HG03135 (cell line): ENCODE measurements at regions not wholly inside any gene's neighbourhood (a gene's known extent, or its start where the extent isn't known, plus 50 kb on each side); places are given as distances from the start of the nearest gene placed in this dataset.
A peak's percentile ranks its signal among the peaks of the same experiment; 100 is the strongest.
"Not testable (repeated sequence)": the region's sequence is repeated elsewhere in the genome, so short reads cannot be mapped to it uniquely, and the experiment has no call there.

ENCODE experiments used
- ATAC-seq: cut with Tn5 transposase; IDR thresholded peaks from one replicate; pipeline ENCODE4 v1.9.1; 2021; ENCODE audit warnings: mild to moderate bottlenecking, moderate library complexity; ENCODE audit not compliant: unreplicated experiment

- ATAC-seq, result not testable (repeated sequence)
Measured at GRCh38 chr6:27827477-27827876, 84.7 kb downstream of the OR2B2 start.

DNA sequence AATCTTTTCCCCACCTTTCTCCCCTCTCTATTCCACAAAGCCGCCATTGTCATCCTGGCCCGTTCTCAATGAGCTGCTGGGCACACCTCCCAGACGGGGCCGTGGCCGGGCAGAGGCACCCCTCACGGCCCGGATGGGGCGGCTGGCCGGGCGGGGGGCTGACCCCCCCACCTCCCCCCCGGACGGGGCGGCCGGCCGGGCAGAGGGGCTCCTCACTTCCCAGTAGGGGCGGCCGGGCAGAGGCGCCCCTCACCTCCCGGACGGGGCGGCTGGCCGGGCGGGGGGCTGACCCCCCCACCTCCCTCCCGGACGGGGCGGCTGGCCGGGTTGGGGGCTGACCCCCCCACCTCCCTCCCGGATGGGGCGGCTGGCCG lies 85.6 kb downstream of the OR2B2 start:
- not testable (repeated sequence) for ATAC-seq

GRCh38 chr6:27825848-27826611 lies 86.2 kb downstream of the OR2B2 start:
- ATAC-seq, result not testable (repeated sequence)

- ATAC-seq, result no peak
Measured at GRCh38 chr6:27825025-27825793, 87.0 kb downstream of the OR2B2 start.

- ATAC-seq, result peak; percentile 65
Measured at GRCh38 chr6:27824211-27825024, 87.8 kb downstream of the OR2B2 start.

DNA sequence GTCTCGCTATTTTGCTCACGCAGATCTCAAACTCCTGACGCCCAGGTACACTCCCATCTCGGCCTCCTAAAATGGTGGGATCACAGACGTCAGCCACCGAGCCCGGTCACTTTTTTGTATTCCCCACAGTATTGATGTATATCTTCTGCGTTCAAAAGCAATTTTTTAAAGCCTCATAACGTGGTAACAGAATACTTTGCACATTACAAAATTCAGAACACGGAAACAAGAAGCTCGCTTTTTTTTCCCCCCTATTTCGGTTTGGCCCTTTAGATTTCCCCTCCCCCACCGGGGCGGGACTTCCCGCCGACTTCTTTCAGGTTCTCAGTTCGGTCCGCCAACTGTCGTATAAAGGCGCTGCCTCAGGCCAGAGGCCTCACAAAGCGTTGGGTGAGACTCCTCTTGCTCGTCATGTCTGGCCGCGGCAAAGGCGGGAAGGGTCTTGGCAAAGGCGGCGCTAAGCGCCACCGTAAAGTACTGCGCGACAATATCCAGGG lies 88.4 kb downstream of the OR2B2 start:
- peak; percentile 15 for ATAC-seq

DNA sequence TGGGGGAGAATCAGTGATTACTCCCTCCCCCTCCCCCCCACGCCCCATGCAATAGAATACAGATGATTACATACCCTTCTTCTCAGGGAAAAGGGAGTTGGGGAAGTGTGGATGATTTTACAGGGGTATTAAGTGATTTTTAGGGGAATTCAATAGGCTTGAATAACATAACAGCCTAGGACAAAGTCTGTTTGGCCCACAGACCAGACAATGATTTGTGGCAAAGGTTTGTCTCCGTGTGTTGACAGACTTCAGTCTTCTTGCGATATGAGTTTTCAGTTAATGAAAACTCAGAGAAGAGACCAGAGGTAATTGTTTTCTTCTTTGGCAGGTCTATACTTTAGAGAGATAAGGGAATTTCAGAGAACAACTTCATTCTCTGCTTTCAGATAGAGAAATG lies 95.3 kb downstream of the OR2B2 start:
- no peak for ATAC-seq

GRCh38 chr6:27814665-27815424 lies 97.4 kb downstream of the OR2B2 start:
- ATAC-seq, result peak; percentile 54

DNA sequence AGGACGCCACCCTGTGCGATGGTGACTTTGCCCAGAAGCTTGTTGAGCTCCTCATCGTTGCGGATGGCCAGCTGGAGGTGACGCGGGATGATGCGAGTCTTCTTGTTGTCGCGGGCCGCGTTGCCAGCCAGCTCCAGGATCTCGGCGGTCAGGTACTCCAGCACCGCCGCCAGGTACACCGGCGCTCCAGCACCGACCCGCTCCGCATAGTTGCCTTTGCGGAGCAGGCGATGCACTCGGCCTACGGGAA lies 97.9 kb downstream of the OR2B2 start:
- not testable (repeated sequence) for ATAC-seq

DNA sequence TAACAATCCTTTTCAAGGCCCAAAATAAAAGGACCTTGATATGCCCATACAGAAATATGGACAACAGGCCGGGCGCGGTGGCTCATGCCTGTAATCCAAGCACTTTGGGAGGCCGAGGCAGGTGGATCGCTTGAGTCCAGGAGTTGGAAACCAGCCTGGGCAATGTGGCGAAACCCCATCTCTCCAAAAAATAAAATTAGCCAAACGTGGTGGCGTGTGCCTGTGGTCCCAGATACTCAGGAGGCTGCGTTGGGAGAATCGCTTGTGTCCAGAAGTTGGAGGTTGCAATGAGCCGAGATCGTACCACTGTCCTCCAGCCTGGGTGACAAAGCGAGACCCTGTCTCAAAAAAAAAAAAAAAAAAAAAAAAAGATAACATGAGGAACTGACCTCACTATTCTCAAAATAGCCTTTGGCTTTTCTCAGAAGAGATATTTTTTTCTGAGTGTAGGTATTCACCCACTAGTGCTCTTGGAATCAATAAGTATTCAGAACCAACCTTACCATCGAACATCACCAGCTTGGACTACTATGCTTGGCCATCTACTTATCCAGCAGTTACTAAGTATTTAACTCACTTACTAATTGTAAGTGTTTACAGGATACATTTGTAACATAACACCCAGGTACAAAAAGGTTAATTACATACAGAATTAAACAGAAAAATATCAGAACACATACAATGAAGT lies 99.2 kb downstream of the OR2B2 start:
- no peak for ATAC-seq

DNA sequence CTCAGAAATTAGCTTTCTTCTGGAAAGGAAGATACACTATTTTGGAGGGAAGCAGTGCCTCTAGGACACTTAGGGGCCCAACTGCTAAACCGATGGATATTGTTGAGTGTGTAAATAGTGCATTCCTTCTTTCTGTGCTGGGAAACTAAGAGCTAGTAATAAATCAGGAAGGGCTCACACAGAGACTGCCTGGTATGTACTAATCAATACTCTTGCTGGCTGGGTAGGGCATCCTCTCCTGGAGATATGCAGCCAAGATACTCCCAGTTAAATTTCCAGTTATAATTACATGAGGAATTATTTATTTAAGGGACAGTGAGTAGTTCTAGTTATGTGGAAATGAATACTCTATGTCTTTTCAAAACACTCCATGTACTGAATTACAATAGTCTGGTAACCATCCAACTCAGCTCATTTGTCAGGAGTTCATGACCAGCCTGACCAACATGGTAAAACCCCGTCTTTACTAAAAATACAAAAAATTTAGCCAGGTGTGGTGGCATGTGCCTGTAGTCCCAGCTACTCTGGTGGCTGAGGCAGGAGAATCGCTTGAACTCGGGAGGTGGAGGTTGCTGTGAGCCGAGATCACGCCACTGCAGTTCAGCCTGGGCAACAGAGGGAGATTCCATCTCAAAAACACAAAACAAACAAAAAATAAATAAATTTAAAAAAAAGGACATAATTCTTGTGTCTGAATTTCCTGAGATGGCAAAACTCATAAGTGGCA lies 100.0 kb downstream of the OR2B2 start:
- ATAC-seq, result no peak

GRCh38 chr6:27811451-27811772 lies 100.8 kb downstream of the OR2B2 start:
- ATAC-seq, result no peak

DNA sequence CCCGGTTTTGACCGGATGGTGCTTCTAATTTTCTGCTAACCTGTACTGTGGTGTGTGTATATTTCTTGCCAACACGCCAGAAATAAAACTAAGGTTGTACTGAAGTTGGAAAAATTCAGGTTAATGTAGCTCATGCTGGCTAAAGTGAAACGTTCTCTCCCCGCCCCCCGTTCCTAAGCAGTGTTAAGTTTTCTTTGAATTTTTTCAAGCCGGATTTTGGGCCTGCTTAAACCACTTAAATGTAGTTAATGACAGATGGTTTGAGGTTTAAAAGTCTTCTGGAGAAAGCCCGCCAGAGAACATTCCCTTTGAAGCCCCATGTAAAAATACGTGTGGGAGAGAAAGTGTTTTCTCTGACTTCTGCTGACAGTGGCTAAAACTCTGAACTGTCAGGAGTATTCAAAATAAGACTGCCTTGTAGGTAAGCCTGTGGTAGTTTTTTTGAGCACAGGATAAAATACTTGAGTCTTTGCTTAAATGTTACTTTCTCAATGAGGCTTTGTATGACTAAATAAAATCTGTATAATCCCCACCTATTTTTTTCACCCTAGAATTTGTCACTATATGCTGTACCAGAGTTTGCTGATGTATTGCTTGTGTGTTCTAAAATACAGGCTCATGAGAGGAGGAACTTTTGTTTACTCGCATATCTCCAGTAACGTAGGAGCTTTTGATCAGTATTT lies 101.3 kb downstream of the OR2B2 start:
- ATAC-seq, result no peak

GRCh38 chr6:27809939-27810767 lies 102.0 kb downstream of the OR2B2 start:
- ATAC-seq, result peak; percentile 33

DNA sequence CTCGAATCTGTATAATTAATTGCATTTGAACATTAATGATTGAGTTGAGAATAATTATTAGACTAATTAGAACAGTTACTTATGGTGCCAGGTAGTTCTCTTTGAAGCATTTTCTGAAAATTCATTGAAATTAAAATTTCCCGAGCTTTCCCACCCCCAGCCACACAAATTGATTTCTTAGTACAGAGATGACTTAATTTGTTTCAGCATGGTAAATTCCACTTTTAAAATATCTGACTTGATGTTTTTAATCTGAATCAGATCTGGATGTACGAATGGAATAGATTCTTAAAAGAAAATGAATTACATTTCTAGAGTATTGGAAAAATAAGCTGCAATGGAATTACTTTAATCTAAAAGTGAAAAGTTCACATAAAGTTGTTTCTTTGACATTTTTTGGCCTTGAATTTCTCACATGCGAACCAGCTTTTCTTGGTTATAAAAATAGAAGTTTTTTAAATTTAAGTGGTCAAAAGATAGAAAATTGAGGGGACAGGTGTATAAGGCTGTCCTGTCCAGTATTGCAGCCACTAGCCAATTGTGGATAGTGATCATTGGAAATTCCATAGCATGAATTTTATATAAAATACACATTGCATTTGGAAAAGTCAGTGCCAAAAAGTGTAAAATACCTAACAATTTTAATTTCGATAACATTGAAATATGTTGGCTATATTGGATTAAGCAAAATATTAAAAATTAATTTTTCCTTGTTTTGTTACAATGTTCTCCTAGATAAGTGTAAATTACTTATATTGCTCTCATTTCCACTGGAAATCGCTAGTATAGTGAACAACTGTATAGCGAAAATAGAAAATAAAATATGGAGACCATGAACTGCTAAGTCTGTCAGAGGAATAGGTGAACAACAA lies 102.9 kb downstream of the OR2B2 start:
- no peak for ATAC-seq

DNA sequence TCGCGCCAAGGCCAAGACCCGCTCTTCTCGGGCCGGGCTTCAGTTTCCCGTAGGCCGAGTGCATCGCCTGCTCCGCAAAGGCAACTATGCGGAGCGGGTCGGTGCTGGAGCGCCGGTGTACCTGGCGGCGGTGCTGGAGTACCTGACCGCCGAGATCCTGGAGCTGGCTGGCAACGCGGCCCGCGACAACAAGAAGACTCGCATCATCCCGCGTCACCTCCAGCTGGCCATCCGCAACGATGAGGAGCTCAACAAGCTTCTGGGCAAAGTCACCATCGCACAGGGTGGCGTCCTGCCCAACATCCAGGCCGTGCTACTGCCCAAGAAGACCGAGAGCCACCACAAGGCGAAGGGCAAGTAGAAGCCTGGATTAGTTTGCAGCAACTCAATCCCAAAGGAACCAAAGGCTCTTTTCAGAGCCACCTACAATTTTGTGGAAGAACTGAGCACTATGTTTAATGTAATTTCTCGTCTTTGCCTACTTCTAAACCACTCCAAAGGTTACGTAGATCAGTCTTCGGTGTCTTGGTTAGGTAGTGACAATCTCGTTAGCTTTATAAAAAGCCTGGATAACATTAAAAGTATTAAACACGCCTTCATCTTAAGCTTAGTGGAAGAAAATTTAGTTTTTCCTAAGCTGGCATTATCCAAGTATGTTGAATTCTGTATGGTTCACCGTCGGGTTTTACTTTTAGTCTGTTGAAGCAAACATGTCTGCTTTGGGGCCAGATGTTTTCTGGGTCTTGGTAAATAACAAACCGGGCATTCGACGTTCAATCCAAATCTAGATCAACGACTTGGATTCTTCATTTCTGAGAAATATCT lies 103.7 kb downstream of the OR2B2 start:
- not testable (repeated sequence) for ATAC-seq
